Small intestine (tissue), 7 donors: ENCODE measurements at regions not wholly inside any gene's neighbourhood (a gene's known extent, or its start where the extent isn't known, plus 50 kb on each side); places are given as distances from the start of the nearest gene placed in this dataset.

Experiments
- DNase-seq, 2 donors: peaks; one replicate each; pipeline versions ENCODE4 v3.0.0 to v3.0.0-alpha.2; 2013
- FAIRE-seq: peaks from 2 replicates; lab custom pipeline; 2012; peaks lifted over from hg19 to GRCh38; lab: Jason Lieb, UNC
- H3K27ac ChIP-seq, 3 donors: one replicate each; pipeline ENCODE4 v1.5.1; 2013; ENCODE audit warnings: low read length in 2 of 3, mild to moderate bottlenecking in 2 of 3, control low read depth in 1 of 3, inconsistent platforms in 1 of 3, low read depth in 1 of 3, moderate library complexity in 1 of 3
- H3K27me3 ChIP-seq, 3 donors: one replicate each; pipeline ENCODE4 v1.6.1; 2013; ENCODE audit warnings: low read length in 3 of 3, inconsistent platforms in 1 of 3; ENCODE audit not compliant: control insufficient read depth in 3 of 3, insufficient read depth in 3 of 3
- H3K36me3 ChIP-seq, 3 donors: one replicate each; pipeline ENCODE4 v1.6.1; 2013; ENCODE audit warnings: low read length in 3 of 3, inconsistent platforms in 1 of 3, low read depth in 1 of 3, mild to moderate bottlenecking in 1 of 3, moderate library complexity in 1 of 3; ENCODE audit not compliant: control insufficient read depth in 3 of 3, insufficient read depth in 2 of 3
- H3K4me1 ChIP-seq, 3 donors: one replicate each; pipeline ENCODE4 v1.6.1; 2013; ENCODE audit warnings: low read length in 2 of 3, inconsistent platforms in 1 of 3, low read depth in 1 of 3, mild to moderate bottlenecking in 1 of 3, moderate library complexity in 1 of 3; ENCODE audit not compliant: control insufficient read depth in 3 of 3, insufficient read depth in 2 of 3
- H3K4me3 ChIP-seq, 3 donors: one replicate each; pipeline ENCODE4 v1.5.1; 2013; ENCODE audit warnings: low read length in 3 of 3, control low read depth in 1 of 3, inconsistent platforms in 1 of 3, low read depth in 1 of 3, mild to moderate bottlenecking in 1 of 3, moderate library complexity in 1 of 3
- H3K9me3 ChIP-seq, 2 donors: one replicate each; pipeline ENCODE4 v1.6.1; 2013; ENCODE audit warnings: low read depth in 1 of 2, low read length in 1 of 2; ENCODE audit not compliant: control insufficient read depth in 2 of 2, insufficient read depth in 1 of 2
- WGBS, 3 donors: extraction: QIAGEN DNeasy Blood & Tissue Kit; methylation state at CpG; one replicate each; pipeline ENCODE4 v1.1.7; 2013; 5-methylcytosine and 5-hydroxymethylcytosine counted together
- donor health status: healthy with polysubstance abuse.
- donor health status: control.
- donor health status: control.
- donor health status: Bipolar disorder and iron deficiency.
- donor health status: healthy.

DNA sequence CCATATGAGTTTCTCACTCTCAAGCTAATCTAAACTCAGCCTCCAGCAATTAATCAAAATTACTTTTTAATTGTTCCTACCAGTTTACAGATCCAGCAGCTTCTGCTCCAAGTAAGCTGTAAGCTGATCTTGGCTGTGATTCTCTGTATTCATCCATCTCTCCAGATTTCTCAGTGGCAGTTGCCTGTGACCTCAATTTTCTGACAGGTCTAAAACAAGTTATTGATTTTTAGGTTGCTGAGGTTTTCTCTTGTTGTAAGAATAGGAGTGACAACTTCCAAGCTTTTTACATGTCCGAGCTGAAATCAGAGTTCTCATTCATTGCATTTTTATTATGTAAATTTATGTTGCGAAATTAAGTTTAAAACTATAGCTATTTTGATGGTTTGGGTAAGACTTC, 1044.4 kb downstream of the PLA2G4A start:
- H3K27ac ChIP-seq, result no peak overlapping the region
- H3K4me3 ChIP-seq, result no peak overlapping the region
- no peaks in the 10 kb centered on the region for H3K36me3 ChIP-seq
- no peaks in the 10 kb centered on the region for H3K9me3 ChIP-seq
- WGBS, 3 donors, result 61 to 83% (median 75%) methylated on average over 2 of the region's 2 CpGs
- FAIRE-seq (no peak), DNase-seq (no peak)
- H3K27me3 ChIP-seq, result no peaks in the 10 kb centered on the region
- H3K4me1 ChIP-seq, result no peaks in the 10 kb centered on the region

GRCh38 chr1:187876775-187877174, 1048.0 kb downstream of the PLA2G4A start:
- WGBS, 3 donors, result 89 to 92% (median 90%) methylated on average over 2 of the region's 2 CpGs
- FAIRE-seq, result no peak
- Histone ChIP-seq H3K27ac (no peak overlapping the region), H3K27me3 (no peaks in the 10 kb centered on the region), H3K36me3 (no peaks in the 10 kb centered on the region), H3K4me1 (no peaks in the 10 kb centered on the region), H3K4me3 (no peak overlapping the region), H3K9me3 (no peaks in the 10 kb centered on the region)
- DNase-seq, result no peak

DNA sequence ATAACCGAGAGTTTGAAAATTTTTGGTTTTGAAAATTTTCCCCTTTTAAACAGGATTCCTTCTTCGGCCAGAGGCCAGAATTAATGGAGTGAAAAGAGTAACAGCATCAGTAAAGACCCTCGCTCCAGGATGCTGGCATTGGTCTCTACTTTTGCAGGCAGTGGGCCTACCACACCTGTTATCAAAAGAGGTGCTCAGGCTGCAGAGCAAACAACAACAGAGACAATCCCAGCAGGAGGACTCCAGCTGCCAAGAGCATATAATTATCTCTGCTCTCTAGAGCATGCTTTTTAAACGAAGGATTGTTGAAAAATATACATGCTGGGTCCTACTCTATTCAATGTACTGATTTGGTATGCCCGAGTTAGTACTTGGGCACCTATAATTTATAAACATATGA, 1048.5 kb downstream of the PLA2G4A start:
- H3K4me1 ChIP-seq, result no peaks in the 10 kb centered on the region
- no peaks in the 10 kb centered on the region for H3K36me3 ChIP-seq
- WGBS, 3 donors, result 58 to 67% (median 65%) methylated on average over 5 of the region's 5 CpGs
- no peak for DNase-seq
- H3K4me3 ChIP-seq, result no peak overlapping the region
- H3K27me3 ChIP-seq, result no peaks in the 10 kb centered on the region
- no peak for FAIRE-seq
- H3K27ac ChIP-seq, result no peak overlapping the region
- no peaks in the 10 kb centered on the region for H3K9me3 ChIP-seq

- Histone ChIP-seq H3K27me3 (no peaks in the 10 kb centered on the region), H3K36me3 (no peaks in the 10 kb centered on the region), H3K4me1 (no peaks in the 10 kb centered on the region), H3K9me3 (no peaks in the 10 kb centered on the region), H3K27ac (no peak overlapping the region), H3K4me3 (no peak overlapping the region)
- no peak for DNase-seq
- WGBS, 3 donors, result 72 to 81% (median 76%) methylated on average over 8 of the region's 8 CpGs
- no peak for FAIRE-seq
These were observed 1050.1 kb downstream of the PLA2G4A start for GRCh38 chr1:187878883-187879282.

GRCh38 chr1:187883356-187883755, 1054.6 kb downstream of the PLA2G4A start:
- H3K4me3 ChIP-seq, result no peak overlapping the region
- H3K27me3 ChIP-seq, result no peaks in the 10 kb centered on the region
- H3K36me3 ChIP-seq, result no peaks in the 10 kb centered on the region
- DNase-seq (no peak), FAIRE-seq (no peak)
- no peaks in the 10 kb centered on the region for H3K9me3 ChIP-seq
- H3K4me1 ChIP-seq, result no peaks in the 10 kb centered on the region
- H3K27ac ChIP-seq, result no peak overlapping the region
- WGBS, 3 donors, result 75 to 79% (median 76%) methylated on average over 2 of the region's 2 CpGs

DNA sequence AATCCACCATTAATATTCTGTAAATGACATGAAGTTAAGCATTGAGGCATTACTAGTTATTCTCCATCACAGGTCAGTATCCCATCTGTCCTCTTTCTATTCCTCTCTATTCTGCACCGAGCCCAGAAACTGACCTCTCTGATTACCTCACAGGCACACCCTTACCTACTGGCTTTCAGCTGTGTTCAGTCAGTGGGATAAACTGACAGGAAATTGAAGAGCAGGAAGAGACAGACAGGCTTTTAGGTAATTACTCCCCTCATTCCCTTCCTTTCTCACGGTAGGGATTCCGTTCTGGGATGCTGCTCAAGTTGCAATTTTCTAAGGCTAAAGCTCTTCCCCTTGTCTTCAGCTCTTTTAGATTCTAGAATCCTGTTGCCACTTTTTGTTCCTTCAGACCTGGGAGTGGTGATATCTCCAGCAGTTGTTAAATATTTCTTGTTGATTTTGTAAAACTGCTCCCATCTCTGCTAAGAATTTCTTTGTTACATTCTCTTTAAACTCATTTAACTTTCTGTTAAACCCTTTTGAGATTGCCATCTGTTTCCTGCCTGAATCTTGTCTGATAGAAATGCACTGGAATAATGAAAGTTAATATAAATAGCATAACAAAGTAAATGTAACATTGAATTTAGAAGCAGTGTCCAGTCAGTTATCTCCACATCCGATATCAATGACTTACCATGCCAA, 1063.4 kb downstream of the PLA2G4A start:
- WGBS, 3 donors, result 54 to 81% (median 54%) methylated on average over 4 of the region's 4 CpGs
- no peak for FAIRE-seq

DNA sequence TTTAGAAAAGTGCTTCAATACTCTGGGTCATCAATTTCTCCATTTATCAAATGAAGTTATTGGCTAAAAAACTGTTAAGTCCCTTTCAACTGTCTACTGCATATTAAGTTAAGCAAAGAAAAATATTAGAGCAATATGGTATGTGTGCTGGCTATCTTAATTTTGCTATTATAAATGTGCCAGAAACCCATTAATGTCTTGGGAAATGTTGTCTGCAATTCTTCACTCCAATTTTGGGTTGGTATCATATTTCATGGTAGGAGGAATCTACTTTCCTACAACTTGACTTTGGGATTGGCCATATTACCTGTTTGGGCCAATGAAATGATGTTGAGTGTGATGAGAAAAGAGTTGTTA, 1063.9 kb downstream of the PLA2G4A start:
- FAIRE-seq (no peak), DNase-seq (no peak)
- Histone ChIP-seq H3K4me3 (no peak overlapping the region), H3K27me3 (no peaks in the 10 kb centered on the region), H3K36me3 (no peaks in the 10 kb centered on the region), H3K4me1 (no peaks in the 10 kb centered on the region), H3K9me3 (no peaks in the 10 kb centered on the region), H3K27ac (no peak overlapping the region)

More for the DNA sequence above, 1063.4 kb downstream of the PLA2G4A start:
- H3K9me3 ChIP-seq, result no peaks in the 10 kb centered on the region
- H3K27ac ChIP-seq, result no peak overlapping the region
- DNase-seq, result no peak
- no peaks in the 10 kb centered on the region for H3K27me3 ChIP-seq
- H3K4me3 ChIP-seq, result no peak overlapping the region
- H3K4me1 ChIP-seq, result no peaks in the 10 kb centered on the region
- no peaks in the 10 kb centered on the region for H3K36me3 ChIP-seq

DNA sequence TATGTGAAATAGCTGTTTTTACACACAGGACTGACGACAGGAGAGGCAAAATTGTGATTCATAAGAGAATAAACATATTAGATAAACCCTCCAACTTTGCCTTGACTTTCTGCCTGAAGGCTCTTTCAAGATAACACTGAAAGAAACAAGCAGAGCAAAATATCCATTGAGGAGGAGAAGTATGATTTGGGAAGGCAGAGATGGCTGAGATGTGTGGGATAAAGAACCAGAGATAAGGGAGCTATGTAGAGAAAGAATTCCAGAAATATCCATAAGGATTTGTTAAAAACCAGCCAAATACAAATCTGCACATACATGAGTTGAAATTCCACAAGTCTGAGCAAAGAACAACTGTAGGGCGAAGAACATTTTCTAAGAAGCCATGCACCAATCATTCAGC, 1064.7 kb downstream of the PLA2G4A start:
- FAIRE-seq (no peak), DNase-seq (no peak)

GRCh38 chr1:187894349-187894748, 1065.6 kb downstream of the PLA2G4A start:
- H3K4me3 ChIP-seq, result no peak overlapping the region
- H3K27me3 ChIP-seq, result no peaks in the 10 kb centered on the region
- H3K27ac ChIP-seq, result no peak overlapping the region
- no peaks in the 10 kb centered on the region for H3K36me3 ChIP-seq
- FAIRE-seq, result no peak
- no peaks in the 10 kb centered on the region for H3K4me1 ChIP-seq
- no peaks in the 10 kb centered on the region for H3K9me3 ChIP-seq
- DNase-seq, result no peak
- WGBS, 3 donors, result 73 to 86% (median 73%) methylated on average over 3 of the region's 3 CpGs

More for the DNA sequence above, 1064.7 kb downstream of the PLA2G4A start:
- no peak overlapping the region for H3K27ac ChIP-seq
- no peaks in the 10 kb centered on the region for H3K27me3 ChIP-seq
- no peaks in the 10 kb centered on the region for H3K9me3 ChIP-seq
- 55 to 74% (median 64%) methylated on average over 2 of the region's 2 CpGs for WGBS, 3 donors
- no peak overlapping the region for H3K4me3 ChIP-seq
- H3K4me1 ChIP-seq, result no peaks in the 10 kb centered on the region
- H3K36me3 ChIP-seq, result no peaks in the 10 kb centered on the region
